ENCODE measurements at regions not wholly inside any gene's neighbourhood (a gene's known extent, or its start where the extent isn't known, plus 50 kb on each side); places are given as distances from the start of the nearest gene placed in this dataset.

DNA sequence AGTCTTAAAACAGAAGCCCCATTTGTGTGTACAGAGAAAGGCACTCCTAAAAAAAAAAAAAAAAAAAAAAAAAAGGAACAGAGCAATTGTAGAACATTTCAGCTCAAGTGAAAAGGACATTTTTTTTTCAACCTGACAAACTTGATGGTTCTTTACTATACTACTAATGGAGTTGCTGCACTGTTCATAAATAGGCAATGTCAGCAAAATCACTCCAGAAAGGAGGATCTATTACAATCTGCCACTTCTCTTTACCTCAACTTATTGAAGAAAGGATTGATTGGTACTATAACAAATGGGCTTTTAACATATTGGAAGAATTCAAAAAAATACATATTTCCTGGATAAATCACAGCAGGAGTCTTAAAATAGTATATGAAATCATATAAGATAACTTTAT lies 1517.7 kb downstream of the SLITRK1 start:
- no peaks in the 10 kb centered on the region for H3F3A ChIP-seq (replicated peaks; ENCODE audit: low read depth)
- H3K9me2 ChIP-seq (ENCODE audit: insufficient read depth): no peaks in the 10 kb centered on the region
- no peaks in the 10 kb centered on the region for H4K20me1 ChIP-seq (replicated peaks; ENCODE audit: insufficient read depth)
- H3K36me3 ChIP-seq (ENCODE audit: insufficient read depth): no peaks in the 10 kb centered on the region
- no peak overlapping the region for H2AFZ ChIP-seq
- H3K4me3 ChIP-seq: no peak overlapping the region
- Mint-ChIP-seq H3K9me3 (no peaks in the 10 kb centered on the region), H3K27me3 (ENCODE audit: insufficient read depth, low read depth, poor library complexity) (no peaks in the 10 kb centered on the region), H3K36me3 (ENCODE audit: low read depth) (no peaks in the 10 kb centered on the region), H3K4me3 (no peak overlapping the region), H3K4me1 (no peaks in the 10 kb centered on the region), H3K27ac (no peak overlapping the region)
- H3K79me2 ChIP-seq (replicated peaks; ENCODE audit: insufficient read depth): no peaks in the 10 kb centered on the region
- TF ChIP-seq, protein P1, sequence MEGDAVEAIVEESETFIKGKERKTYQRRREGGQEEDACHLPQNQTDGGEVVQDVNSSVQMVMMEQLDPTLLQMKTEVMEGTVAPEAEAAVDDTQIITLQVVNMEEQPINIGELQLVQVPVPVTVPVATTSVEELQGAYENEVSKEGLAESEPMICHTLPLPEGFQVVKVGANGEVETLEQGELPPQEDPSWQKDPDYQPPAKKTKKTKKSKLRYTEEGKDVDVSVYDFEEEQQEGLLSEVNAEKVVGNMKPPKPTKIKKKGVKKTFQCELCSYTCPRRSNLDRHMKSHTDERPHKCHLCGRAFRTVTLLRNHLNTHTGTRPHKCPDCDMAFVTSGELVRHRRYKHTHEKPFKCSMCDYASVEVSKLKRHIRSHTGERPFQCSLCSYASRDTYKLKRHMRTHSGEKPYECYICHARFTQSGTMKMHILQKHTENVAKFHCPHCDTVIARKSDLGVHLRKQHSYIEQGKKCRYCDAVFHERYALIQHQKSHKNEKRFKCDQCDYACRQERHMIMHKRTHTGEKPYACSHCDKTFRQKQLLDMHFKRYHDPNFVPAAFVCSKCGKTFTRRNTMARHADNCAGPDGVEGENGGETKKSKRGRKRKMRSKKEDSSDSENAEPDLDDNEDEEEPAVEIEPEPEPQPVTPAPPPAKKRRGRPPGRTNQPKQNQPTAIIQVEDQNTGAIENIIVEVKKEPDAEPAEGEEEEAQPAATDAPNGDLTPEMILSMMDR (conservative IDR thresholded peaks at IDR 0.05; ENCODE audit: low read depth in 2 of 2): no peak
- TF ChIP-seq ZNF331 (CRISPR knock-in tag; IDR thresholded peaks at IDR 0.05; ENCODE audit: low read depth): no peak
- no peak for TF ChIP-seq ZNF114 (CRISPR knock-in tag; IDR thresholded peaks at IDR 0.05)
- TF ChIP-seq, protein P2, sequence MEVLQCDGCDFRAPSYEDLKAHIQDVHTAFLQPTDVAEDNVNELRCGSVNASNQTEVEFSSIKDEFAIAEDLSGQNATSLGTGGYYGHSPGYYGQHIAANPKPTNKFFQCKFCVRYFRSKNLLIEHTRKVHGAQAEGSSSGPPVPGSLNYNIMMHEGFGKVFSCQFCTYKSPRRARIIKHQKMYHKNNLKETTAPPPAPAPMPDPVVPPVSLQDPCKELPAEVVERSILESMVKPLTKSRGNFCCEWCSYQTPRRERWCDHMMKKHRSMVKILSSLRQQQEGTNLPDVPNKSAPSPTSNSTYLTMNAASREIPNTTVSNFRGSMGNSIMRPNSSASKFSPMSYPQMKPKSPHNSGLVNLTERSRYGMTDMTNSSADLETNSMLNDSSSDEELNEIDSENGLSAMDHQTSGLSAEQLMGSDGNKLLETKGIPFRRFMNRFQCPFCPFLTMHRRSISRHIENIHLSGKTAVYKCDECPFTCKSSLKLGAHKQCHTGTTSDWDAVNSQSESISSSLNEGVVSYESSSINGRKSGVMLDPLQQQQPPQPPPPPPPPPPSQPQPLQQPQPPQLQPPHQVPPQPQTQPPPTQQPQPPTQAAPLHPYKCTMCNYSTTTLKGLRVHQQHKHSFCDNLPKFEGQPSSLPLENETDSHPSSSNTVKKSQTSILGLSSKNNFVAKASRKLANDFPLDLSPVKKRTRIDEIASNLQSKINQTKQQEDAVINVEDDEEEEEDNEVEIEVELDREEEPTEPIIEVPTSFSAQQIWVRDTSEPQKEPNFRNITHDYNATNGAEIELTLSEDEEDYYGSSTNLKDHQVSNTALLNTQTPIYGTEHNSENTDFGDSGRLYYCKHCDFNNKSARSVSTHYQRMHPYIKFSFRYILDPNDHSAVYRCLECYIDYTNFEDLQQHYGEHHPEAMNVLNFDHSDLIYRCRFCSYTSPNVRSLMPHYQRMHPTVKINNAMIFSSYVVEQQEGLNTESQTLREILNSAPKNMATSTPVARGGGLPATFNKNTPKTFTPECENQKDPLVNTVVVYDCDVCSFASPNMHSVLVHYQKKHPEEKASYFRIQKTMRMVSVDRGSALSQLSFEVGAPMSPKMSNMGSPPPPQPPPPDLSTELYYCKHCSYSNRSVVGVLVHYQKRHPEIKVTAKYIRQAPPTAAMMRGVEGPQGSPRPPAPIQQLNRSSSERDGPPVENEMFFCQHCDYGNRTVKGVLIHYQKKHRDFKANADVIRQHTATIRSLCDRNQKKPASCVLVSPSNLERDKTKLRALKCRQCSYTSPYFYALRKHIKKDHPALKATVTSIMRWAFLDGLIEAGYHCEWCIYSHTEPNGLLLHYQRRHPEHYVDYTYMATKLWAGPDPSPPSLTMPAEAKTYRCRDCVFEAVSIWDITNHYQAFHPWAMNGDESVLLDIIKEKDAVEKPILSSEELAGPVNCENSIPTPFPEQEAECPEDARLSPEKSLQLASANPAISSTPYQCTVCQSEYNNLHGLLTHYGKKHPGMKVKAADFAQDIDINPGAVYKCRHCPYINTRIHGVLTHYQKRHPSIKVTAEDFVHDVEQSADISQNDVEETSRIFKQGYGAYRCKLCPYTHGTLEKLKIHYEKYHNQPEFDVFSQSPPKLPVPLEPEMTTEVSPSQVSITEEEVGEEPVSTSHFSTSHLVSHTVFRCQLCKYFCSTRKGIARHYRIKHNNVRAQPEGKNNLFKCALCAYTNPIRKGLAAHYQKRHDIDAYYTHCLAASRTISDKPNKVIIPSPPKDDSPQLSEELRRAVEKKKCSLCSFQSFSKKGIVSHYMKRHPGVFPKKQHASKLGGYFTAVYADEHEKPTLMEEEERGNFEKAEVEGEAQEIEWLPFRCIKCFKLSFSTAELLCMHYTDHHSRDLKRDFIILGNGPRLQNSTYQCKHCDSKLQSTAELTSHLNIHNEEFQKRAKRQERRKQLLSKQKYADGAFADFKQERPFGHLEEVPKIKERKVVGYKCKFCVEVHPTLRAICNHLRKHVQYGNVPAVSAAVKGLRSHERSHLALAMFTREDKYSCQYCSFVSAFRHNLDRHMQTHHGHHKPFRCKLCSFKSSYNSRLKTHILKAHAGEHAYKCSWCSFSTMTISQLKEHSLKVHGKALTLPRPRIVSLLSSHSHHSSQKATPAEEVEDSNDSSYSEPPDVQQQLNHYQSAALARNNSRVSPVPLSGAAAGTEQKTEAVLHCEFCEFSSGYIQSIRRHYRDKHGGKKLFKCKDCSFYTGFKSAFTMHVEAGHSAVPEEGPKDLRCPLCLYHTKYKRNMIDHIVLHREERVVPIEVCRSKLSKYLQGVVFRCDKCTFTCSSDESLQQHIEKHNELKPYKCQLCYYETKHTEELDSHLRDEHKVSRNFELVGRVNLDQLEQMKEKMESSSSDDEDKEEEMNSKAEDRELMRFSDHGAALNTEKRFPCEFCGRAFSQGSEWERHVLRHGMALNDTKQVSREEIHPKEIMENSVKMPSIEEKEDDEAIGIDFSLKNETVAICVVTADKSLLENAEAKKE (CRISPR knock-in tag; IDR thresholded peaks at IDR 0.05): no peak
- TF ChIP-seq, protein P3, sequence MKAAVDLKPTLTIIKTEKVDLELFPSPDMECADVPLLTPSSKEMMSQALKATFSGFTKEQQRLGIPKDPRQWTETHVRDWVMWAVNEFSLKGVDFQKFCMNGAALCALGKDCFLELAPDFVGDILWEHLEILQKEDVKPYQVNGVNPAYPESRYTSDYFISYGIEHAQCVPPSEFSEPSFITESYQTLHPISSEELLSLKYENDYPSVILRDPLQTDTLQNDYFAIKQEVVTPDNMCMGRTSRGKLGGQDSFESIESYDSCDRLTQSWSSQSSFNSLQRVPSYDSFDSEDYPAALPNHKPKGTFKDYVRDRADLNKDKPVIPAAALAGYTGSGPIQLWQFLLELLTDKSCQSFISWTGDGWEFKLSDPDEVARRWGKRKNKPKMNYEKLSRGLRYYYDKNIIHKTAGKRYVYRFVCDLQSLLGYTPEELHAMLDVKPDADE (IDR thresholded peaks at IDR 0.05): no peak
- no peak for TF ChIP-seq JUNB (IDR thresholded peaks at IDR 0.05; ENCODE audit: unreplicated experiment)
- no peak for TF ChIP-seq NANOG (IDR thresholded peaks at IDR 0.05; ENCODE audit: borderline replicate concordance)
- TF ChIP-seq EZH2phosphoT487 (IDR thresholded peaks at IDR 0.05; ENCODE audit: unreplicated experiment): no peak
- TF ChIP-seq STAT1 (IDR thresholded peaks at IDR 0.05; ENCODE audit: unreplicated experiment): no peak
- no peaks in the 10 kb centered on the region for H3K4me1 ChIP-seq (ENCODE audit: insufficient read depth)
- DNase-seq (ENCODE audit: low spot score): no peak
- no peak overlapping the region for H3K27ac ChIP-seq (ENCODE audit: low read depth)
- no peak overlapping the region for H3K4me2 ChIP-seq
- ATAC-seq: no peak
- no peaks in the 10 kb centered on the region for H3K27me3 ChIP-seq (ENCODE audit: insufficient read depth)
